Activated CD8-positive, alpha-beta memory T cell treated with anti-CD3 and anti-CD28 coated beads for 48 hours (primary cell): ENCODE measurements at regions not wholly inside any gene's neighbourhood (a gene's known extent, or its start where the extent isn't known, plus 50 kb on each side); places are given as distances from the start of the nearest gene placed in this dataset.

ENCODE experiments used
- DNase-seq, 3 experiments: peaks; one replicate each; pipeline ENCODE4 v3.0.0-alpha.2; 2020; ENCODE audit warnings: low read depth in 2 of 3, low spot score in 2 of 3

DNA sequence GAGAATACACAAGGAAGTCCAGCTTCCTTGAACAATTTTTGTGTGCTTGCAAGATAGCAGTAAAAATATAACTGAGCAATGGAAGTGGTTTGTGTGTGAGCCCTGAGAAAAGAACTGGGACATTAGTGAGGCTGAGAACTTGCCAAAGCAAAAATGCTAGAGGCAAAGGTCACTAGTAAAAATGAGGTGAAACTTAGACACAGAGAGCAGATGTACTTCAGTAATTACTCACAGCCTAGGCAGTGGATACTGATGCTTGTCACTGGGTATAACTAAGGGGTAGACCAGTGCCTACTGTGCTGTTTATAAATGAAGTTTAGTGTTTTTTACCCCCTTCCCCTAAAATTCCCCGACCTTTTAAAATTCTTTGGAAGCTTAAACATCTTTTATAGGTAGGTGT, 450.1 kb downstream of the LPIN1 start:
- DNase-seq: no peak

GRCh38 chr2:12197133-12197532, 450.7 kb downstream of the LPIN1 start:
- no peak for DNase-seq

GRCh38 chr2:12199491-12200211, 453.2 kb downstream of the LPIN1 start:
- DNase-seq: no peak

DNA sequence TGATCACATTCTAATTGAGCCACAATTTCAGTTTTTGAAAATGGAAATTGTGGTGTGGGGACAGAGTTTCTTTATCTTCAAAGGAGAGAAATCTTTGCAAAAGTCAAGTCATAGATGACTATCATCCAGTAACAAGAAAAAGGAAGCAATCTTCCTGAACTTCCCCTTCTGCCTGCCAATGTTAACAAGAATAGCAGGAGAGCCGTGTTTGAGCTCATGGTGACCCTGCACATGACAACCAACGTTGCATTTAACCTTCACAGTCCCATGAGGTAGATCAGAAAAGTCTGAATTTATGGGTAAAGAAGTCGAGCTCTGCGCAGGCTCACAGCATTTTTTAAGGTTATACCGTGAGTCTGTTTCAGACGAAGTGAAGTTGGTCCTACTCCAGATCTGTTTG, 454.9 kb downstream of the LPIN1 start:
- no peak for DNase-seq

DNA sequence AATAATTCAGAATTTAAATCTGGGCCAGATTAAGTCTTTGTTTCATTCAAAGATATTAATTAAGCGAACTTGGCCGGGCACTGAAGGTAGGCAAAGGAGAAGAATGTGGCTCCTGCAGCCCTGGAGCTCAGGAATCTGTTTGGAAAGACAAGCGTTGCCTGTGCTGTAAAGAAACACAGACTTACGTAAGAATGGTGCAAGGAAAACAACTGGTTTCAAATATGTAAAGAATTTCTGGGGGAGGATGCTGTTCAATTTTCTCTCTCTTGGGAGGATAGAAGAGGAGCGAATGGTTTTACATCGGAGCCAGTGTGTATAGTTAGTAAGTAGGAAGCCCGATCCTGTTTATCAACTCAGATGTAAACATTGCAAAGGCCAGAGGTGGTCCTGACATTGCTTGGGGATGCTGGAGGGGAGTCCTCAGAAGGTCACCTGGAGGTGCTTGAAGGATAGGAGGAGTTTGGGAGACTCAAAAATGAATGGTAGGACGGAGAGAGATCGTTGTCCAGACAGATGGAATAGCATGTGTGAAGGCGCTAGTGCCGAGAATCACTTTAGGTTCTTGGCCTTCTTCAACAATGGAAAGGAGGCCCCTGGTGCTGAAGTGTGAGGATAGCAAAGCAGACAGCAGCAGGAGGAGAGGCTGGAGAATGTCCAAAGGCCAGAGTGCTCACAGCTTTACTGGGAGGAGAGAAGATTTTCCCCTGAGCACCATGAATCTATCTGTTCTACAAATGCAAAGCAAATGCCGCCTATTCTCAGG, 456.1 kb downstream of the LPIN1 start:
- DNase-seq: no peak

DNA sequence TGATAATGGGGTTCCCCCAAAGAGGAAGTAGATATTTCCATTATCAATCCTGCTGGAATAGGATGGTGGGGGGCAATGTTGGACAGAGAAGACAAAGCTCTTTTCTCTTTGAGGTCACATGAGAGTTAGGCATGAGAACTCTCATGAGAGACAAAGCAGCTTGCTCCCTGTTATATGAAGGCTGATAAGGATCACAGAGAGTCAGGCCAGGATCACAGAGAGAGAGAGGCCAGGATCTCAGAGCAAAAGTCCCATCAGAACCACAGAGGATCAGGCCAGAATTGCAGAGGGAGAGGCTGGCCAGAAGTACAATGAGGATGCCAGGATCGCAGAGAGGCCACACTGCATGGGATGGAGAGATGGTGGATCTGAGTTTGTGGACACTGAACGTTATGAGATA, 457.1 kb downstream of the LPIN1 start:
- no peak for DNase-seq

DNA sequence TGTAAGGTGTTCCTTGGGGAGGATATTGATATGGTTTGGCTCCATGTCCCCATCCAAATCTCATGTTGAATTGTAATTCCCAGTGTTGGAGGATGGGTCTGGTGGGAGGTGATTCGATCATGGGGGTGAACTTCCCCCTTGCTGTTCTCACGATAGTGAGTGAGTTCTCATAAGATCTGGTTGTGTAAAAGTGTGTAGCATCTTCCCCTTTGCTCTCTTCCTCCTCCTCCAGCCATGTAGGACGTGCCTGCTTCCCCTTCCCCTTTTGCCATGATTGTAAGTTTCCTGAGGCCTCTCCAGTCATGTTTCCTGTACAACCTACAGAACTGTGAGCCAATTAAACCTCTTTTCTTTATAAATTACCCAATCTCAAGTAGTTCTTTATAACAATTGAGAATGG, 458.7 kb downstream of the LPIN1 start:
- DNase-seq: no peak

- no peak for DNase-seq
Observed at GRCh38 chr2:12207491-12207890, 461.1 kb downstream of the LPIN1 start.

- DNase-seq: no peak
Observed at GRCh38 chr2:12210016-12210933, 463.8 kb downstream of the LPIN1 start.

GRCh38 chr2:12211326-12212175, 465.1 kb downstream of the LPIN1 start:
- no peak for DNase-seq

DNA sequence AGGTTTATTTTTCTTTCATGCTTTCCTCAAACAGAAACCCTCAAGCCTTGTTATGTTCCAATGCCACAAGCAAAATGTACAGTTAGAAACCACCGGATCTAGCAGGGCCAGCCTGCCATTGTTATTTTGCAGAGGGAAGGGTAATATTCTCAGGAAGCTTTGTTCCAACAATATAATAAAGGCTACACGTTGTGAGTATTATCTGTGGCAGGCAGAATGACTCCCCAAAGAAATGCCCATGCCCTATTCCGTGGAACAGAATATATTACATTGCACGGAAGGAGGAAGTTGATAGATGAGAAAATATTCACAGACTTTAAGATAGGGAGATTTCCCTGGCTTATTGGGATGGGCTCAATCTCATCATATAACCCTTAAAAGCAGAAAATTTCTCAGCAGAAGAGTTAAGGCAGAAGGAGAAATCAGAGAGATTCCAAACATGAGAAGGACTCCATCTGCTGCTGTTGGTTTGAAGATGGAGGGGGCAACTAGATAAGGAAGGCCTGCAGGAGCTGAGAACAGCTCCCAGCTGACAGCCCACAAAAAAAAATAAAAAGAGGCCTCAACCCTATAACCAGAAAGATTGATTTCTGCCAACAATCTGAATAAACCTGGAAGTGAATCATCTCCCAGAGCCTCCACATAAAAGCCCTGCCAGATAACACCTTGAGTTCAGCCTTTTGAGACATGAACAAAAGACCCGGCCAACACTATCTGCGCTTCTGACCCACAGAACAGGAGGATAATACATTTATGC, 466.6 kb downstream of the LPIN1 start:
- DNase-seq: no peak

- no peak for DNase-seq
Observed at GRCh38 chr2:12217175-12217574, 470.7 kb downstream of the LPIN1 start.

DNA sequence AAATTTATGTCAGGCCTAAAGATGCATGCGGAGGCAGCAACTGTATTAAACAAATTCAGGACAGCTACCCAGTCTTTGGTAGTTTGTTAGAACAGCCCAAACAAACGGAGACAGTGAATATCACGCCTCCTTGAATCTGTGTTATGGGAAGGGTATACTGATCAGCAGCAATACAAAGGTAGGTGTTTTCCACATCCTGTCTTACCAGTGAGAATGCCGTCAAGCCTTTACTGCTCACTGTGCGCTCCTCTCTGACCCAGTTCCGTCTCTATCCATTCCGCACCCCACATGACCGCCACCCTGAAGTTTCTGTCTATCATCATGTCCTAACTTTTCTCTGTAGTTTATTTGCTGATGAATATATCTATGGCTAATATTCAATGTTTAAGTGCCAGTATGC, 473.3 kb downstream of the LPIN1 start:
- DNase-seq: no peak

GRCh38 chr2:12221584-12221983, 475.2 kb downstream of the LPIN1 start:
- no peak for DNase-seq

- no peak for DNase-seq
Observed at GRCh38 chr2:12222554-12222953, 476.1 kb downstream of the LPIN1 start.

- DNase-seq: no peak
Observed at GRCh38 chr2:12223732-12224131, 477.3 kb downstream of the LPIN1 start.

DNA sequence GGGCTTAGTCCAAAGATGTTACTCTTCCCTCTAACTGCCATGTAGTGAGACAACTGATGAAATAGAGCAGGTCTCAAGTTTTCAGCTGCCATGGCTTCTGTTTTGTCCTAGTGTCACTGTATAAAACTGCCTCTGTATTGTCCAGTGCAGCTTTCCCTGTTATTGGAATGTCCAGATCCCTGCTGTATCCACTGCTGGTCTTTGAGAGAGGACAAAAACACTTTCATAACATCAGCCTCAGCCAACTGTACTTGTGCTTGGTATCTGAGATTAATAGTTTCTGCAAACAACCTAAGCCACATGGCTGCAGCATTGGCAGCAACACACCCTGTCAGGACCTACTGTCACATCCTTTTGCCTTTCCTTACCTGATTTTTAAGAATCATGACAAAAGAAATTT, 480.2 kb downstream of the LPIN1 start:
- DNase-seq: no peak

GRCh38 chr2:12227941-12228608, 481.6 kb downstream of the LPIN1 start:
- no peak for DNase-seq

- no peak for DNase-seq
Observed at GRCh38 chr2:12231288-12231687, 484.9 kb downstream of the LPIN1 start.

GRCh38 chr2:12232876-12233275, 483.9 kb upstream of the TRIB2 start:
- DNase-seq: no peak
